HG03565 (cell line): ENCODE measurements at regions not wholly inside any gene's neighbourhood (a gene's known extent, or its start where the extent isn't known, plus 50 kb on each side); places are given as distances from the start of the nearest gene placed in this dataset.
"Not testable (repeated sequence)": the region's sequence is repeated elsewhere in the genome, so short reads cannot be mapped to it uniquely, and the experiment has no call there.

Experiments used
- ATAC-seq: cut with Tn5 transposase; IDR thresholded peaks from one replicate; pipeline ENCODE4 v1.9.1; 2021; ENCODE audit warnings: mild to moderate bottlenecking, moderate library complexity; ENCODE audit not compliant: unreplicated experiment

- ATAC-seq, result not testable (repeated sequence)
These were observed 101.0 kb downstream of the SMC2 start for GRCh38 chr9:104195142-104195541.

- ATAC-seq, result no peak
These were observed 106.4 kb downstream of the SMC2 start for GRCh38 chr9:104200456-104200994.

- no peak for ATAC-seq
These were observed 112.7 kb downstream of the SMC2 start for GRCh38 chr9:104206766-104207165.

- no peak for ATAC-seq
These were observed 115.3 kb downstream of the SMC2 start for GRCh38 chr9:104209387-104209786.

GRCh38 chr9:104227108-104227507, 133.0 kb downstream of the SMC2 start:
- ATAC-seq, result no peak

- no peak for ATAC-seq
These were observed 138.8 kb downstream of the SMC2 start for GRCh38 chr9:104232781-104233341.

- ATAC-seq, result no peak
These were observed 139.3 kb downstream of the SMC2 start for GRCh38 chr9:104233366-104233765.

GRCh38 chr9:104234632-104235337, 140.7 kb downstream of the SMC2 start:
- not testable (repeated sequence) for ATAC-seq

- ATAC-seq, result not testable (repeated sequence)
These were observed 141.4 kb downstream of the SMC2 start for GRCh38 chr9:104235347-104236120.

GRCh38 chr9:104238668-104239067, 144.6 kb downstream of the SMC2 start:
- ATAC-seq, result no peak

- ATAC-seq, result peak; percentile 47
These were observed 146.8 kb downstream of the SMC2 start for GRCh38 chr9:104240890-104241289.

GRCh38 chr9:104245925-104246324, 151.8 kb downstream of the SMC2 start:
- no peak for ATAC-seq

- no peak for ATAC-seq
These were observed 153.9 kb downstream of the SMC2 start for GRCh38 chr9:104247899-104248460.

GRCh38 chr9:104256031-104256695, 162.1 kb downstream of the SMC2 start:
- ATAC-seq, result no peak

- ATAC-seq, result no peak
These were observed 162.6 kb downstream of the SMC2 start for GRCh38 chr9:104256696-104257062.

GRCh38 chr9:104258296-104259011, 164.3 kb downstream of the SMC2 start:
- no peak for ATAC-seq

- ATAC-seq, result no peak
These were observed 165.9 kb downstream of the SMC2 start for GRCh38 chr9:104260004-104260403.

- no peak for ATAC-seq
These were observed 169.8 kb downstream of the SMC2 start for GRCh38 chr9:104263942-104264341.

- no peak for ATAC-seq
These were observed 170.3 kb downstream of the SMC2 start for GRCh38 chr9:104264431-104264830.

- no peak for ATAC-seq
These were observed 175.3 kb downstream of the SMC2 start for GRCh38 chr9:104269374-104269773.
